GM10266 (cell line): ENCODE measurements at regions not wholly inside any gene's neighbourhood (a gene's known extent, or its start where the extent isn't known, plus 50 kb on each side); places are given as distances from the start of the nearest gene placed in this dataset.

Experiments
- DNase-seq: peaks from one replicate; pipeline ENCODE4 v3.0.0; 2012; ENCODE audit errors: extremely low spot score
- TF ChIP-seq, protein P1 (sequence below): IDR thresholded peaks from 2 replicates; pipeline ENCODE4 v1.5.1; 2012; ENCODE audit warnings: mild to moderate bottlenecking, low read depth; ENCODE audit not compliant: control insufficient read depth, insufficient read depth; ENCODE audit errors: missing control alignments

DNA sequence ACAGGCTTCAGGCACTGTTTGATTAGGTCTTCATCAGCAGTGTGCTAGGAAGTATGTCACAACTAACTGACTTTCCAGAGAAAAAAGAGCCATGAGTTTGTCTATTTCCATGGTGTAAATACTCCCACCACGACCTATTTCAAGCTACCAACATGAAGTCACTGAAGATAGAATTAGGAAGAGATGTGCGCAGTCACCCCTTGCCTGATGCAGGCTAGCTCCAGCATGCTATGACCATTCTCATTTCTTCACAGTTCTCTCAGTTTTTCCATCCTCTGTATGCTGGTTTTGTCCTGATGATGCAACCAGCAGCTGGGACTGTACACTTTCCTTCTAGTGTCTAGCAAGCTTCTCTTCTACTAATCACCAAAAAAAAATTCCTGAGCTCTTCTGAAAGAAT is 191.6 kb upstream of the NUDT4 start:
- DNase-seq, result no peak
- TF ChIP-seq, protein P1, sequence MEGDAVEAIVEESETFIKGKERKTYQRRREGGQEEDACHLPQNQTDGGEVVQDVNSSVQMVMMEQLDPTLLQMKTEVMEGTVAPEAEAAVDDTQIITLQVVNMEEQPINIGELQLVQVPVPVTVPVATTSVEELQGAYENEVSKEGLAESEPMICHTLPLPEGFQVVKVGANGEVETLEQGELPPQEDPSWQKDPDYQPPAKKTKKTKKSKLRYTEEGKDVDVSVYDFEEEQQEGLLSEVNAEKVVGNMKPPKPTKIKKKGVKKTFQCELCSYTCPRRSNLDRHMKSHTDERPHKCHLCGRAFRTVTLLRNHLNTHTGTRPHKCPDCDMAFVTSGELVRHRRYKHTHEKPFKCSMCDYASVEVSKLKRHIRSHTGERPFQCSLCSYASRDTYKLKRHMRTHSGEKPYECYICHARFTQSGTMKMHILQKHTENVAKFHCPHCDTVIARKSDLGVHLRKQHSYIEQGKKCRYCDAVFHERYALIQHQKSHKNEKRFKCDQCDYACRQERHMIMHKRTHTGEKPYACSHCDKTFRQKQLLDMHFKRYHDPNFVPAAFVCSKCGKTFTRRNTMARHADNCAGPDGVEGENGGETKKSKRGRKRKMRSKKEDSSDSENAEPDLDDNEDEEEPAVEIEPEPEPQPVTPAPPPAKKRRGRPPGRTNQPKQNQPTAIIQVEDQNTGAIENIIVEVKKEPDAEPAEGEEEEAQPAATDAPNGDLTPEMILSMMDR, result no peak

DNA sequence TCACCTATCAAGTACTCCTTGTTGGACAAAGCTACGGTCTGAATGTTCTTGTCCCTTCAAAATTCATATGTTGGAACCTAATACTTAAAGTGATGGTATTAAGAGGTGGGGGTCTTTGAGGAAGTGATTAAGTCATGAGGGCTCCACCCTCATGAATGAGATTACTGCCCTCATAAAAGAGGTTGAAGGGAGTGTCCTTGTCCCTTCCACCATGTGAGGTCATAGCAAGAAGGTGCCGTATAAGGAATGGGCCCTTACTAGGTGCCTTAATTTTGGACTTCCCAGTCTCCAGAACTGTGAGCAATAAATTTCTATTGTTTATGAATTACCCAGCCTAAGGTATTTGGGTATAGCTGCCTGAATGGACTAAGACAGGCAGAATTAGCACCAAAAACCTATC is 191.1 kb upstream of the NUDT4 start:
- TF ChIP-seq, protein P1, result no peak

DNA sequence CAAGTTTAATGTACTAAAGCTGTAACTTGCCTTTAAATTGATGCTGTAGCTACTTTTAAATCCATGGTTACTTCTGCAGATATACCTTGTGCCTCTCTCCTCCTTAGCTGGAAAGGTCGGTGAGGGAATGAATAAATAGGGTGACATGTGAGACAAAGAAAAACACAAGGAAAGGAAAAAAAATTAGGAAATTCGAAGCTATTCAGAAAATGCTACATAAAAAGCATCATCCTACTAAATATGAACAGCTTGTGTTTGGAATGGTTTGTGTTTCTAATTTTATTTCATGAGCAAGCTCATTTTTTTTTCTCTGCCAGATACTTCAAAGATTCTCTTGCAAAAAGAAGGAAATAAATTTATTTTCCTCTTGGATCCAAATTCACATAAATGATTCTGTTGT is 186.3 kb upstream of the NUDT4 start:
- no peak for DNase-seq
- TF ChIP-seq, protein P1, result no peak

More for the DNA sequence above, 191.1 kb upstream of the NUDT4 start:
- DNase-seq, result no peak

DNA sequence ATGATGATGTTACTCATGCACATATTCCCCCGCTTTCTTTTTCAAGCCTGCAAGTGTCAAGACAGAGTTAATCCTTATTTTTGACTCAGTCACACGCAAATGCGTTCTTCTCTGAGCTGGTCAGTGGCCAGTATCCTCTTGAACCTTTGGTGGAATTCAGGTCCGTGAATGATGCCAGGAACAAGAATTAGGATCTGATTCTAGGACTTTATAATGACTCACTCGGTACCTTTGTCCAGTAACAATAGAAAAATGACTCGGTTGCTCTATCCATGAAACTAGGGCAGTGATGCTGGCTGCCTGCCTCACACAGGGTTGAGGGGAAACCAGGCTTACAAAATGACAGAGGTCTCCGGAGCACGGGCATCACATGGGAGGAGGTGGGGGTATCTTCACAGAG is 185.8 kb upstream of the NUDT4 start:
- TF ChIP-seq, protein P1, result no peak
- no peak for DNase-seq

DNA sequence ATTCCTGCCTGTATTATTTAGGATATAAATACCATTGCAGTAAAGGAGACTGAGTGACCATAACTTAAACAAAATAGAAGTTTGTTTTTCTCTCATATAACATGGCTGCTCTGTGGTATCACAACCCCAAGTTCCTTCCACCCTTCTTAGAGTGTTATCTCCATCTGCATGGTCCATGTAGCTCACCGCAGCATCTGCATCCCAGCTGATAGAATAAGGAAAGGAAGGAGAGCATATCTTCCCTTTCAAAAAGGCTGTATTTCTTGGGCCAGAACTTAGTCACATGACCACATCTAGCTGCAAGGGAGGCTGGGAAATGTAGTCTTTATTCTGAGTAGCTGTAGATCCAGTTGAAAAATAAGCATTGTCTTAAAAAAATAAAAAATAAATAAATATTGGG is 184.8 kb upstream of the NUDT4 start:
- TF ChIP-seq, protein P1, result no peak
- no peak for DNase-seq

DNA sequence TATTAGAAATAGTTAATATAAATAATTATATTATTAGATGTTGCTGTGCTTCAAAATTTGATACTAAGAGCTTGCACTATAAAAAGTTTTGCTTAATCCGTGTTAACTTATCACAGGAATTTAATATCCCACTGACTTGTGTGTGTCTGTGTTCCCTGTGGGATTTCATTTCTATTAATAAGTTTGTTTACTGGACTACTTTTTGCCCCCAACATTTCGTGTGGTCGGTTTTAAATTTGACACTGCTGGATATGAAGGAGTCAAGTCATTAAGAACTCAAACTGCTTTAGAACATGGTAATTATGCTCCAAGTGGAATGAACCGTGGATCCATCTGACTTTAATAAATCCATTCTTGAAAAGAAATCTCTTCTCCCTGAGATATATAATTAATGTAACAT is 182.2 kb upstream of the NUDT4 start:
- TF ChIP-seq, protein P1, result no peak

DNA sequence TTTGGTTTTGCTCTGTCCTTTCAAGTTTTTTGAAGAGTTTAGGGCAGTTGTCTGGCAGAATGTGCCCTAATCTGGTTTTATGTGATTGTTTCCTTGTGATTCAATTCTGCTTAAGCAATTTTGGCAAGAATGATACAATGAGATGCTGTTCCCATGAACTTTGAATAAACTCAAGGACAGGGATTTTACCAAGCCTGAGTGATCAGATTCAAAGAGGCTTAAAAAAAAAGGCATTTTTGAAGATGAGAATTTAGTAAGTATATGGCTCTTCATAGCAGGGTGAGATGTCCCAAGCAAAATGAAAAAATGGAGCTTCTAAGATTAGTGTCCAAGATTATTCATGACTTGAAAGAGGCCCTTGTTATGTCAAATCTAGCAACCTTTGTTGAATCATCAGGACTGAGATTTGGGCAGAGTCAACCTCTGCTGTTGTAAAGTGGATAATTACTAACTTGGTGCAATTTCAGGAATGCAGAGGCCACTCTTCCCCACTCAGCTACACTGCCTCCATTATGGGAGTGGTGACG is 180.6 kb upstream of the NUDT4 start:
- TF ChIP-seq, protein P1, result no peak
- DNase-seq, result no peak

More for the DNA sequence above, 182.2 kb upstream of the NUDT4 start:
- DNase-seq, result no peak
